ENCODE measurements at regions not wholly inside any gene's neighbourhood (a gene's known extent, or its start where the extent isn't known, plus 50 kb on each side); places are given as distances from the start of the nearest gene placed in this dataset.

- no peak for DNase-seq (ENCODE audit: low read depth)
Measured at GRCh38 chr15:38046257-38047051, 112.0 kb downstream of the TMCO5A start.

GRCh38 chr15:38048001-38048455 is 113.6 kb downstream of the TMCO5A start:
- no peak for DNase-seq (ENCODE audit: low read depth)

- no peak for DNase-seq (ENCODE audit: low read depth)
Measured at GRCh38 chr15:38049891-38050290, 115.5 kb downstream of the TMCO5A start.

- peak; percentile 85 for DNase-seq (ENCODE audit: low read depth)
Measured at GRCh38 chr15:38050529-38051448, 116.3 kb downstream of the TMCO5A start.

GRCh38 chr15:38053205-38053604 is 118.8 kb downstream of the TMCO5A start:
- no peak for DNase-seq (ENCODE audit: low read depth)

- no peak for DNase-seq (ENCODE audit: low read depth)
Measured at GRCh38 chr15:38053776-38054175, 119.3 kb downstream of the TMCO5A start.

- peak; percentile 51 for DNase-seq (ENCODE audit: low read depth)
Measured at GRCh38 chr15:38054488-38054887, 120.0 kb downstream of the TMCO5A start.

GRCh38 chr15:38058596-38059075 is 124.2 kb downstream of the TMCO5A start:
- no peak for DNase-seq (ENCODE audit: low read depth)

- peak; percentile 68 for DNase-seq (ENCODE audit: low read depth)
Measured at GRCh38 chr15:38059665-38060064, 125.2 kb downstream of the TMCO5A start.

- DNase-seq (ENCODE audit: low read depth) = no peak
Measured at GRCh38 chr15:38061856-38062649, 127.6 kb downstream of the TMCO5A start.

- no peak for DNase-seq (ENCODE audit: low read depth)
Measured at GRCh38 chr15:38062696-38063095, 128.3 kb downstream of the TMCO5A start.

- DNase-seq (ENCODE audit: low read depth) = no peak
Measured at GRCh38 chr15:38065721-38066345, 131.4 kb downstream of the TMCO5A start.

GRCh38 chr15:38066612-38067011 is 132.2 kb downstream of the TMCO5A start:
- no peak for DNase-seq (ENCODE audit: low read depth)

- DNase-seq (ENCODE audit: low read depth) = peak; percentile 83
Measured at GRCh38 chr15:38068626-38069391, 134.4 kb downstream of the TMCO5A start.

GRCh38 chr15:38069511-38070011 is 135.1 kb downstream of the TMCO5A start:
- peak; percentile 80 for DNase-seq (ENCODE audit: low read depth)

- DNase-seq (ENCODE audit: low read depth) = no peak
Measured at GRCh38 chr15:38070778-38071177, 136.3 kb downstream of the TMCO5A start.

- no peak for DNase-seq (ENCODE audit: low read depth)
Measured at GRCh38 chr15:38071211-38071972, 137.0 kb downstream of the TMCO5A start.

GRCh38 chr15:38072007-38072347 is 137.5 kb downstream of the TMCO5A start:
- no peak for DNase-seq (ENCODE audit: low read depth)

- DNase-seq (ENCODE audit: low read depth) = peak; percentile 75
Measured at GRCh38 chr15:38072348-38073177, 138.1 kb downstream of the TMCO5A start.
